GM06990 (cell line): ENCODE measurements at regions not wholly inside any gene's neighbourhood (a gene's known extent, or its start where the extent isn't known, plus 50 kb on each side); places are given as distances from the start of the nearest gene placed in this dataset.

Experiments used
- DNase-seq: peaks from one replicate; pipeline ENCODE4 v3.0.0-alpha.2; 2011; ENCODE audit not compliant: insufficient read length; ENCODE audit errors: extremely low read depth
- H3K27me3 ChIP-seq: replicated peaks from 2 replicates; pipeline ENCODE4 v1.6.0; 2011; ENCODE audit warnings: low read length; ENCODE audit not compliant: control insufficient read depth, insufficient read depth
- H3K36me3 ChIP-seq: 2 replicates; pipeline ENCODE4 v1.5.1; 2011; ENCODE audit warnings: low read length; ENCODE audit not compliant: control insufficient read depth, insufficient read depth
- H3K4me3 ChIP-seq: replicated peaks from 2 replicates; pipeline ENCODE4 v1.5.1; 2011; ENCODE audit warnings: low read depth, mild to moderate bottlenecking, control low read depth, low read length
- TF ChIP-seq, protein P1 (sequence below): IDR thresholded peaks from 2 replicates; pipeline ENCODE4 v1.5.1; 2011; ENCODE audit warnings: low read length, control low read depth, mild to moderate bottlenecking, inconsistent platforms; ENCODE audit not compliant: insufficient read depth, poor library complexity, severe bottlenecking

- H3K27me3 ChIP-seq = no peaks in the 10 kb centered on the region
- H3K36me3 ChIP-seq = no peaks in the 10 kb centered on the region
- no peak for DNase-seq
- TF ChIP-seq, protein P1, sequence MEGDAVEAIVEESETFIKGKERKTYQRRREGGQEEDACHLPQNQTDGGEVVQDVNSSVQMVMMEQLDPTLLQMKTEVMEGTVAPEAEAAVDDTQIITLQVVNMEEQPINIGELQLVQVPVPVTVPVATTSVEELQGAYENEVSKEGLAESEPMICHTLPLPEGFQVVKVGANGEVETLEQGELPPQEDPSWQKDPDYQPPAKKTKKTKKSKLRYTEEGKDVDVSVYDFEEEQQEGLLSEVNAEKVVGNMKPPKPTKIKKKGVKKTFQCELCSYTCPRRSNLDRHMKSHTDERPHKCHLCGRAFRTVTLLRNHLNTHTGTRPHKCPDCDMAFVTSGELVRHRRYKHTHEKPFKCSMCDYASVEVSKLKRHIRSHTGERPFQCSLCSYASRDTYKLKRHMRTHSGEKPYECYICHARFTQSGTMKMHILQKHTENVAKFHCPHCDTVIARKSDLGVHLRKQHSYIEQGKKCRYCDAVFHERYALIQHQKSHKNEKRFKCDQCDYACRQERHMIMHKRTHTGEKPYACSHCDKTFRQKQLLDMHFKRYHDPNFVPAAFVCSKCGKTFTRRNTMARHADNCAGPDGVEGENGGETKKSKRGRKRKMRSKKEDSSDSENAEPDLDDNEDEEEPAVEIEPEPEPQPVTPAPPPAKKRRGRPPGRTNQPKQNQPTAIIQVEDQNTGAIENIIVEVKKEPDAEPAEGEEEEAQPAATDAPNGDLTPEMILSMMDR = no peak
- no peak overlapping the region for H3K4me3 ChIP-seq
These were observed 169.2 kb downstream of the METTL4 start for GRCh38 chr18:2402084-2402483.

GRCh38 chr18:2406544-2406943, 164.8 kb downstream of the METTL4 start:
- Histone ChIP-seq H3K4me3 (no peak overlapping the region), H3K36me3 (no peaks in the 10 kb centered on the region), H3K27me3 (no peaks in the 10 kb centered on the region)
- TF ChIP-seq, protein P1 = no peak
- no peak for DNase-seq

DNA sequence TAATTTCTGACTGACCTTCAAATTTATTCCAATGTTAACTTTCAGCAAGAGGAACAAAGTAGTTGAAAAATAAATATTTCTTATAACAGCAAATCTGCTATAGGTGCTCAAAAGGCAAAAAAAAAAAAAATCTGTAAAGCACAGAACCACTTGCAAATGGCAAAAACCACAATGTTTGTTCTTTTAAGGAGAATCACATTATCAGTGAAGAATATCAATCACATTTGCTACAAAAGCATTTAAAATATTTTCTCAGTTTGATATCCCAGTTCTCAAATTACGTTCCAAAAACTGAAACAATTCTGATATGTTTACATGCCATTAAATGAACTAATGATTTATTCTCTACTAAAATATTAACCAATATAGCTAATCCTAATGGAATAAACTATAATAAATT, 163.3 kb downstream of the METTL4 start:
- TF ChIP-seq, protein P1 = no peak
- Histone ChIP-seq H3K4me3 (no peak overlapping the region), H3K27me3 (no peaks in the 10 kb centered on the region), H3K36me3 (no peaks in the 10 kb centered on the region)
- no peak for DNase-seq

- Histone ChIP-seq H3K27me3 (no peaks in the 10 kb centered on the region), H3K36me3 (no peaks in the 10 kb centered on the region), H3K4me3 (no peak overlapping the region)
- TF ChIP-seq, protein P1 = no peak
- DNase-seq = no peak
These were observed 161.4 kb downstream of the METTL4 start for GRCh38 chr18:2409906-2410305.

GRCh38 chr18:2410688-2411087, 160.6 kb downstream of the METTL4 start:
- H3K4me3 ChIP-seq = no peak overlapping the region
- DNase-seq = no peak
- H3K36me3 ChIP-seq = no peaks in the 10 kb centered on the region
- TF ChIP-seq, protein P1 = no peak
- H3K27me3 ChIP-seq = no peaks in the 10 kb centered on the region

GRCh38 chr18:2411381-2411960, 159.8 kb downstream of the METTL4 start:
- Histone ChIP-seq H3K4me3 (no peak overlapping the region), H3K36me3 (no peaks in the 10 kb centered on the region), H3K27me3 (no peaks in the 10 kb centered on the region)
- TF ChIP-seq, protein P1 = no peak
- no peak for DNase-seq
